A549 (cell line): ENCODE measurements at regions not wholly inside any gene's neighbourhood (a gene's known extent, or its start where the extent isn't known, plus 50 kb on each side); places are given as distances from the start of the nearest gene placed in this dataset.

Experiments
- ATAC-seq, 2 experiments: fragments of 200-7000 bp in 1 of 2; fragments of >200 bp in 1 of 2; cut with Nextera tagmentation in 1 of 2; cut with Tn5 transposase in 1 of 2; 3 replicates each; pipeline versions ENCODE4 v1.8.0 to v1.9.1; 2018 to 2020; ENCODE audit warnings: mild to moderate bottlenecking in 1 of 2, moderate library complexity in 1 of 2
- CTCF ChIA-PET: fragments of 300-600 bp; sonication (Branson Sonifier 250); formaldehyde crosslinking; extraction: SDS; loops from one replicate; lab custom pipeline; 2021; ENCODE audit warnings: antibody characterized with exemption, inconsistent platforms; lab: Yijun Ruan, JAX
- POLR2A ChIA-PET: fragments of 350-600 bp; formaldehyde crosslinking; extraction: SDS; loops from one replicate; lab custom pipeline; 2021; ENCODE audit warnings: antibody characterized with exemption, inconsistent platforms; lab: Yijun Ruan, JAX
- DNase-seq, 2 experiments: peaks; one replicate each; pipeline versions ENCODE4 v3.0.0 to v3.0.0-alpha.2; 2011 to 2016; ENCODE audit warnings: low read depth in 1 of 2, low spot score in 1 of 2
- FAIRE-seq: peaks from 2 replicates; lab custom pipeline; 2011; peaks lifted over from hg19 to GRCh38; lab: Jason Lieb, UNC
- H3K27ac ChIP-seq, 2 experiments: fragments of >200 bp; sonication (Bioruptor Twin); formaldehyde crosslinking; 3 replicates each; pipeline ENCODE4 v1.5.1; 2016 to 2017
- H3K4me1 ChIP-seq: fragments of >200 bp; sonication (Bioruptor Twin); formaldehyde crosslinking; 3 replicates; pipeline ENCODE4 v1.6.1; 2016
- H3K4me2 ChIP-seq: fragments of >200 bp; sonication (Bioruptor Twin); formaldehyde crosslinking; 3 replicates; pipeline ENCODE4 v1.6.1; 2016
- H3K4me3 ChIP-seq: fragments of >200 bp; sonication (Bioruptor Twin); formaldehyde crosslinking; 3 replicates; pipeline ENCODE4 v1.5.1; 2016
- H3K9me3 ChIP-seq: fragments of >200 bp; sonication (Bioruptor Twin); formaldehyde crosslinking; 3 replicates; pipeline ENCODE4 v1.6.1; 2016
- ATOH8 ChIP-seq: fragments of 250-450 bp; sonication (Bioruptor Pico); IDR thresholded peaks from 2 replicates; pipeline ENCODE4 v1.5.0; 2020; ENCODE audit warnings: low read depth, mild to moderate bottlenecking, moderate library complexity
- CEBPB ChIP-seq, 2 experiments: fragments of >200 bp in 1 of 2; sonication (Bioruptor Twin) in 1 of 2; formaldehyde crosslinking in 1 of 2; IDR thresholded peaks; 2 replicates each; pipeline ENCODE4 v1.6.1; 2012 to 2016
- CHD4 ChIP-seq: fragments of 200-600 bp; sonication (generic); IDR thresholded peaks from 2 replicates; pipeline ENCODE4 v1.6.1; 2016; ENCODE audit warnings: antibody characterized with exemption, mild to moderate bottlenecking, borderline replicate concordance
- E2F6 ChIP-seq: IDR thresholded peaks from 2 replicates; pipeline ENCODE4 v1.6.1; 2012; ENCODE audit warnings: low read depth, borderline replicate concordance
- ELK1 ChIP-seq: fragments of 150-350 bp; IDR thresholded peaks from 2 replicates; pipeline ENCODE4 v1.6.1; 2014; ENCODE audit warnings: low read depth, mild to moderate bottlenecking, low read length
- EP300 ChIP-seq, 2 experiments: fragments of >200 bp; sonication (Bioruptor Twin); formaldehyde crosslinking; IDR thresholded peaks; 2 replicates in 1 of 2; 3 replicates in 1 of 2; pipeline ENCODE4 v1.6.1; 2016 to 2017
- ESRRA ChIP-seq: fragments of 150-350 bp; IDR thresholded peaks from 2 replicates; pipeline ENCODE4 v1.6.1; 2014; ENCODE audit warnings: mild to moderate bottlenecking, low read length, borderline replicate concordance
- FOSB ChIP-seq: fragments of 250-450 bp; sonication (Bioruptor Pico); IDR thresholded peaks from 2 replicates; pipeline ENCODE4 v1.5.0; 2020; ENCODE audit warnings: mild to moderate bottlenecking, moderate library complexity
- FOXS1 ChIP-seq: fragments of 250-450 bp; sonication (Bioruptor Pico); IDR thresholded peaks from 2 replicates; pipeline ENCODE4 v1.5.0; 2020; ENCODE audit warnings: mild to moderate bottlenecking, moderate library complexity
- HDAC2 ChIP-seq: fragments of 200-600 bp; sonication (generic); IDR thresholded peaks from 2 replicates; pipeline ENCODE4 v1.6.1; 2016
- HEYL ChIP-seq: fragments of 250-450 bp; sonication (Bioruptor Pico); IDR thresholded peaks from 2 replicates; pipeline ENCODE4 v1.8.0; 2021; ENCODE audit warnings: mild to moderate bottlenecking, moderate library complexity
- MAFK ChIP-seq: fragments of 450-650 bp; IDR thresholded peaks from 2 replicates; pipeline ENCODE4 v1.6.1; 2014; ENCODE audit not compliant: partially characterized antibody
- NFE2L2 ChIP-seq: fragments of 150-350 bp; conservative IDR thresholded peaks from 2 replicates; pipeline ENCODE4 v1.6.1; 2014; ENCODE audit warnings: low read length
- NPAS2 ChIP-seq: fragments of 250-450 bp; sonication (Bioruptor Pico); IDR thresholded peaks from 2 replicates; pipeline ENCODE4 v1.8.0; 2022; ENCODE audit warnings: mild to moderate bottlenecking, moderate library complexity, borderline replicate concordance
- PBX3 ChIP-seq: IDR thresholded peaks from 2 replicates; pipeline ENCODE4 v1.6.1; 2012
- RAD21 ChIP-seq, 2 experiments: fragments of >200 bp in 1 of 2; sonication (Bioruptor Twin) in 1 of 2; formaldehyde crosslinking in 1 of 2; IDR thresholded peaks in 1 of 2; conservative IDR thresholded peaks in 1 of 2; 2 replicates in 1 of 2; 3 replicates in 1 of 2; pipeline ENCODE4 v1.6.1; 2012 to 2018; ENCODE audit warnings: inconsistent platforms in 1 of 2
- RCOR1 ChIP-seq: fragments of 150-350 bp; IDR thresholded peaks from 2 replicates; pipeline ENCODE4 v1.6.1; 2014; ENCODE audit warnings: antibody characterized with exemption, low read length, low read depth
- SREBF2 ChIP-seq: fragments of 450-650 bp; IDR thresholded peaks from 2 replicates; pipeline ENCODE4 v1.6.1; 2014; ENCODE audit warnings: mild to moderate bottlenecking, moderate library complexity
- TFCP2L1 ChIP-seq: fragments of 250-450 bp; sonication (Bioruptor Pico); IDR thresholded peaks from 2 replicates; pipeline ENCODE4 v1.5.0; 2021; ENCODE audit warnings: mild to moderate bottlenecking
- TP53 ChIP-seq: fragments of 250-450 bp; sonication (Bioruptor Pico); IDR thresholded peaks from 2 replicates; pipeline ENCODE4 v1.5.0; 2021; ENCODE audit warnings: mild to moderate bottlenecking, moderate library complexity
- ZNF302 ChIP-seq: fragments of 250-450 bp; sonication (Bioruptor Pico); IDR thresholded peaks from 2 replicates; pipeline ENCODE4 v1.9.0; 2021; ENCODE audit warnings: inconsistent platforms, mild to moderate bottlenecking, moderate library complexity
- WGBS: methylation state at CpG from one replicate; pipeline ENCODE4 v1.1.6; 2017; ENCODE audit errors: missing lambda C conversion rate; 5-methylcytosine and 5-hydroxymethylcytosine counted together

- no peak for ATAC-seq
- Histone ChIP-seq H3K9me3 (no peaks in the 10 kb centered on the region), H3K27ac (no peak overlapping the region), H3K4me1 (no peaks in the 10 kb centered on the region), H3K4me3 (no peak overlapping the region), H3K4me2 (no peak overlapping the region)
- WGBS, result 30% methylated on average over 3 of the region's 3 CpGs
- FAIRE-seq, result no peak
- no peak for TF ChIP-seq FOSB
- no peak for TF ChIP-seq ESRRA
- TF ChIP-seq FOXS1, result no peak
- no peak for TF ChIP-seq E2F6
- TF ChIP-seq EP300 (IDR thresholded peaks at IDR 0.05), result no peak
- TF ChIP-seq NPAS2, result no peak
- no peak for TF ChIP-seq TFCP2L1 (CRISPR knock-in tag)
- no peak for TF ChIP-seq NFE2L2
- no peak for TF ChIP-seq ATOH8 (CRISPR knock-in tag)
- TF ChIP-seq TP53 (CRISPR knock-in tag), result no peak
- no peak for TF ChIP-seq MAFK
- TF ChIP-seq HDAC2, result no peak
- TF ChIP-seq CHD4, result no peak
- TF ChIP-seq RCOR1, result no peak
- TF ChIP-seq RAD21 (conservative IDR thresholded peaks at IDR 0.05 in 1 of 2, IDR thresholded peaks at IDR 0.05 in 1 of 2), result no peak
- TF ChIP-seq ZNF302, result no peak
- TF ChIP-seq PBX3, result no peak
- no peak for TF ChIP-seq HEYL
- ChIA-PET CTCF (no interaction called here), POLR2A (no interaction called here)
- no peak for DNase-seq
Measured at GRCh38 chr18:73615506-73615905, 532.1 kb downstream of the FBXO15 start.

- H3K27ac ChIP-seq, result no peak overlapping the region
- no peak for FAIRE-seq
- POLR2A ChIA-PET, result no interaction called here
Measured at GRCh38 chr18:73614812-73615211, 532.8 kb downstream of the FBXO15 start.

GRCh38 chr18:73613706-73614340 is 533.8 kb downstream of the FBXO15 start:
- FAIRE-seq (no peak), DNase-seq (no peak), ATAC-seq (no peak)
- TF ChIP-seq SREBF2, result no peak
- TF ChIP-seq CEBPB (IDR thresholded peaks at IDR 0.05), result peak; percentile 29 to 40; a peak in 3 of 4 replicates
- no peaks in the 10 kb centered on the region for H3K9me3 ChIP-seq
- H3K4me1 ChIP-seq, result no peaks in the 10 kb centered on the region
- H3K27ac ChIP-seq, result no peak overlapping the region
- WGBS, result 9% methylated on average over 1 of the region's 1 CpG
- POLR2A ChIA-PET, result no interaction called here
- CTCF ChIA-PET, result no interaction called here
- no peak overlapping the region for H3K4me2 ChIP-seq
- no peak overlapping the region for H3K4me3 ChIP-seq

More at GRCh38 chr18:73614812-73615211, 532.8 kb downstream of the FBXO15 start:
- DNase-seq (peak in 1 of 2 experiments; percentile 9), ATAC-seq (peak in 1 of 2 experiments; percentile 47; a peak in 2 of 6 replicates)
- Histone ChIP-seq H3K4me1 (no peaks in the 10 kb centered on the region), H3K4me2 (no peak overlapping the region), H3K4me3 (no peak overlapping the region), H3K9me3 (no peaks in the 10 kb centered on the region)
- 0% methylated on average over 1 of the region's 1 CpG for WGBS
- CTCF ChIA-PET, result no interaction called here
- TF ChIP-seq ELK1, result no peak
